HFFc6 (cell line): ENCODE measurements at regions not wholly inside any gene's neighbourhood (a gene's known extent, or its start where the extent isn't known, plus 50 kb on each side); places are given as distances from the start of the nearest gene placed in this dataset.

Experiments used
- DNase-seq: peaks from one replicate; pipeline ENCODE4 v3.0.0-alpha.2; 2018
- H3K27ac Mint-ChIP-seq: 2 replicates; pipeline ENCODE4 v1.8.0; 2020; ENCODE audit warnings: mild to moderate bottlenecking, mixed read lengths
- H3K27me3 Mint-ChIP-seq: 2 replicates; pipeline ENCODE4 v1.8.0; 2021; ENCODE audit warnings: mild to moderate bottlenecking, moderate library complexity, mixed read lengths; ENCODE audit not compliant: insufficient read depth
- H3K36me3 Mint-ChIP-seq: 2 replicates; pipeline ENCODE4 v1.8.0; 2021; ENCODE audit warnings: low read depth, mixed read lengths
- H3K4me1 Mint-ChIP-seq: 2 replicates; pipeline ENCODE4 v1.8.0; 2020; ENCODE audit warnings: low read depth, mixed read lengths
- H3K4me3 Mint-ChIP-seq: 2 replicates; pipeline ENCODE4 v1.8.0; 2020; ENCODE audit warnings: mild to moderate bottlenecking, moderate library complexity, mixed read lengths
- H3K9me3 Mint-ChIP-seq: 2 replicates; pipeline ENCODE4 v1.8.0; 2020; ENCODE audit warnings: mild to moderate bottlenecking, mixed read lengths
- CTCF ChIP-seq: fragments of 200-600 bp; sonication (generic); IDR thresholded peaks from 2 replicates; pipeline ENCODE4 v1.5.0; 2021; ENCODE audit warnings: antibody characterized with exemption, mild to moderate bottlenecking

- H3K36me3 Mint-ChIP-seq: no peaks in the 10 kb centered on the region
- H3K27me3 Mint-ChIP-seq: peaks cover 11% of the 10 kb centered on the region
- H3K4me1 Mint-ChIP-seq: no peaks in the 10 kb centered on the region
- TF ChIP-seq CTCF: no peak
- no peaks in the 10 kb centered on the region for H3K9me3 Mint-ChIP-seq
- no peak overlapping the region for H3K4me3 Mint-ChIP-seq
- DNase-seq: no peak
- H3K27ac Mint-ChIP-seq: no peak overlapping the region
These were observed 172.7 kb downstream of the FAT3 start for GRCh38 chr11:92397221-92397755.

- Mint-ChIP-seq H3K4me3 (no peak overlapping the region), H3K36me3 (no peaks in the 10 kb centered on the region), H3K27me3 (peaks cover 3% of the 10 kb centered on the region; the same call in 1 of the 2 replicates), H3K27ac (no peak overlapping the region), H3K9me3 (peaks cover 1% of the 10 kb centered on the region; the same call in 1 of the 2 replicates), H3K4me1 (no peaks in the 10 kb centered on the region)
- DNase-seq: no peak
- TF ChIP-seq CTCF: peak; percentile 26; the same call in 1 of the 2 replicates
These were observed 175.1 kb downstream of the FAT3 start for GRCh38 chr11:92399705-92400104.

- no peaks in the 10 kb centered on the region for H3K36me3 Mint-ChIP-seq
- no peak overlapping the region for H3K4me3 Mint-ChIP-seq
- TF ChIP-seq CTCF: no peak
- H3K27ac Mint-ChIP-seq: no peak overlapping the region
- peaks cover 3% of the 10 kb centered on the region; the same call in 1 of the 2 replicates for H3K27me3 Mint-ChIP-seq
- peaks cover 7% of the 10 kb centered on the region for H3K9me3 Mint-ChIP-seq
- no peaks in the 10 kb centered on the region for H3K4me1 Mint-ChIP-seq
- DNase-seq: no peak
These were observed 176.9 kb downstream of the FAT3 start for GRCh38 chr11:92401520-92401919.

GRCh38 chr11:92406472-92406871 lies 181.9 kb downstream of the FAT3 start:
- H3K4me3 Mint-ChIP-seq: no peak overlapping the region
- no peaks in the 10 kb centered on the region for H3K4me1 Mint-ChIP-seq
- no peaks in the 10 kb centered on the region for H3K36me3 Mint-ChIP-seq
- peaks cover 7% of the 10 kb centered on the region for H3K9me3 Mint-ChIP-seq
- DNase-seq: no peak
- TF ChIP-seq CTCF: no peak
- H3K27me3 Mint-ChIP-seq: peaks cover 1% of the 10 kb centered on the region; the same call in 1 of the 2 replicates
- H3K27ac Mint-ChIP-seq: no peak overlapping the region

- Mint-ChIP-seq H3K4me1 (no peaks in the 10 kb centered on the region), H3K9me3 (peaks cover 14% of the 10 kb centered on the region), H3K36me3 (no peaks in the 10 kb centered on the region), H3K27me3 (no peaks in the 10 kb centered on the region; the same call in 1 of the 2 replicates), H3K4me3 (no peak overlapping the region), H3K27ac (no peak overlapping the region)
- DNase-seq: no peak
- TF ChIP-seq CTCF: no peak
These were observed 184.7 kb downstream of the FAT3 start for GRCh38 chr11:92409355-92409754.
